ENCODE measurements at regions not wholly inside any gene's neighbourhood (a gene's known extent, or its start where the extent isn't known, plus 50 kb on each side); places are given as distances from the start of the nearest gene placed in this dataset.

DNA sequence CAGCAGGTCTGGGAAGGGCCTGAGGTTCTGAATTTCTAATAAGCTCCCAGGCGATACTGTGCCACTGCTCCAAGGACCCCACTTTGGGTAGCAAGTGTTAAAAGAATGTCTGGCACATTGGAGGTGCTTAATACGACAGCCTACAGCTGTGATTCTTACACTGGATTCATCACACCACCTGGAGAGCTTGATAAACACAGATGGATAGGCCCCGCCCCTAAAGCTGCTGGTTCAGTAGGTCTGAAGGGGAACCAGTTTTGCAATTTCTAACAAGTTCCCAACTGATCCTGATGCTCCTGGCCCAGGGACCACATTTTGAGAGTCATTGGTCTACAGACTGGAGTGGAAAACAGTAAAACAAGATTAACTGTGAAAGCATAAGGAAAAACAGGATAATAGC lies 124.8 kb upstream of the ST8SIA2 start (continued):
- TF ChIP-seq, protein P1, sequence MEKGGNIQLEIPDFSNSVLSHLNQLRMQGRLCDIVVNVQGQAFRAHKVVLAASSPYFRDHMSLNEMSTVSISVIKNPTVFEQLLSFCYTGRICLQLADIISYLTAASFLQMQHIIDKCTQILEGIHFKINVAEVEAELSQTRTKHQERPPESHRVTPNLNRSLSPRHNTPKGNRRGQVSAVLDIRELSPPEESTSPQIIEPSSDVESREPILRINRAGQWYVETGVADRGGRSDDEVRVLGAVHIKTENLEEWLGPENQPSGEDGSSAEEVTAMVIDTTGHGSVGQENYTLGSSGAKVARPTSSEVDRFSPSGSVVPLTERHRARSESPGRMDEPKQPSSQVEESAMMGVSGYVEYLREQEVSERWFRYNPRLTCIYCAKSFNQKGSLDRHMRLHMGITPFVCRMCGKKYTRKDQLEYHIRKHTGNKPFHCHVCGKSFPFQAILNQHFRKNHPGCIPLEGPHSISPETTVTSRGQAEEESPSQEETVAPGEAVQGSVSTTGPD (CRISPR knock-in tag; IDR thresholded peaks at IDR 0.05) = no peak
- TF ChIP-seq BCL6 (CRISPR knock-in tag; IDR thresholded peaks at IDR 0.05) = no peak
- no peak for TF ChIP-seq ZNF367 (CRISPR knock-in tag; IDR thresholded peaks at IDR 0.05; ENCODE audit: borderline replicate concordance)
- TF ChIP-seq, protein P2, sequence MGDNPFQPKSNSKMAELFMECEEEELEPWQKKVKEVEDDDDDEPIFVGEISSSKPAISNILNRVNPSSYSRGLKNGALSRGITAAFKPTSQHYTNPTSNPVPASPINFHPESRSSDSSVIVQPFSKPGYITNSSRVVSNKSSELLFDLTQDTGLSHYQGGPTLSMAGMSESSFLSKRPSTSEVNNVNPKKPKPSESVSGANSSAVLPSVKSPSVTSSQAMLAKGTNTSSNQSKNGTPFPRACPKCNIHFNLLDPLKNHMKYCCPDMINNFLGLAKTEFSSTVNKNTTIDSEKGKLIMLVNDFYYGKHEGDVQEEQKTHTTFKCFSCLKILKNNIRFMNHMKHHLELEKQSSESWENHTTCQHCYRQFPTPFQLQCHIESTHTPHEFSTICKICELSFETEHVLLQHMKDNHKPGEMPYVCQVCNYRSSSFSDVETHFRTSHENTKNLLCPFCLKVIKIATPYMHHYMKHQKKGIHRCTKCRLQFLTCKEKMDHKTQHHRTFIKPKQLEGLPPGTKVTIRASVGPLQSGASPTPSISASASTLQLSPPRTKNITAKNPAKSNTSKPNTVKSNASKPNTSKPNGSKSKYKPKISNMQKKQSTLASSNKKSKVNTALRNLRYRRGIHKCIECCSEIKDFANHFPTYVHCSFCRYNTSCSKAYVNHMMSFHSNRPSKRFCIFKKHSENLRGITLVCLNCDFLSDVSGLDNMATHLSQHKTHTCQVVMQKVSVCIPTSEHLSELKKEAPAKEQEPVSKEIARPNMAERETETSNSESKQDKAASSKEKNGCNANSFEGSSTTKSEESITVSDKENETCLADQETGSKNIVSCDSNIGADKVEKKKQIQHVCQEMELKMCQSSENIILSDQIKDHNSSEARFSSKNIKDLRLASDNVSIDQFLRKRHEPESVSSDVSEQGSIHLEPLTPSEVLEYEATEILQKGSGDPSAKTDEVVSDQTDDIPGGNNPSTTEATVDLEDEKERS (CRISPR knock-in tag; IDR thresholded peaks at IDR 0.05) = no peak
- TF ChIP-seq DMAP1 (CRISPR knock-in tag; IDR thresholded peaks at IDR 0.05) = no peak
- TF ChIP-seq SNRNP70 (IDR thresholded peaks at IDR 0.05; ENCODE audit: low read depth, low read length) = no peak
- TF ChIP-seq ZNF468 (CRISPR knock-in tag; IDR thresholded peaks at IDR 0.05) = no peak
- no peak for TF ChIP-seq ZNF670 (CRISPR knock-in tag; IDR thresholded peaks at IDR 0.05; ENCODE audit: borderline replicate concordance)
- TF ChIP-seq GATA4 (IDR thresholded peaks at IDR 0.05; ENCODE audit: borderline replicate concordance, low read depth) = no peak
- TF ChIP-seq SIN3A (IDR thresholded peaks at IDR 0.05; ENCODE audit: borderline replicate concordance, low read depth, low read length) = no peak
- TF ChIP-seq, protein P3, sequence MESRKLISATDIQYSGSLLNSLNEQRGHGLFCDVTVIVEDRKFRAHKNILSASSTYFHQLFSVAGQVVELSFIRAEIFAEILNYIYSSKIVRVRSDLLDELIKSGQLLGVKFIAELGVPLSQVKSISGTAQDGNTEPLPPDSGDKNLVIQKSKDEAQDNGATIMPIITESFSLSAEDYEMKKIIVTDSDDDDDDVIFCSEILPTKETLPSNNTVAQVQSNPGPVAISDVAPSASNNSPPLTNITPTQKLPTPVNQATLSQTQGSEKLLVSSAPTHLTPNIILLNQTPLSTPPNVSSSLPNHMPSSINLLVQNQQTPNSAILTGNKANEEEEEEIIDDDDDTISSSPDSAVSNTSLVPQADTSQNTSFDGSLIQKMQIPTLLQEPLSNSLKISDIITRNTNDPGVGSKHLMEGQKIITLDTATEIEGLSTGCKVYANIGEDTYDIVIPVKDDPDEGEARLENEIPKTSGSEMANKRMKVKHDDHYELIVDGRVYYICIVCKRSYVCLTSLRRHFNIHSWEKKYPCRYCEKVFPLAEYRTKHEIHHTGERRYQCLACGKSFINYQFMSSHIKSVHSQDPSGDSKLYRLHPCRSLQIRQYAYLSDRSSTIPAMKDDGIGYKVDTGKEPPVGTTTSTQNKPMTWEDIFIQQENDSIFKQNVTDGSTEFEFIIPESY (CRISPR knock-in tag; IDR thresholded peaks at IDR 0.05) = no peak
- TF ChIP-seq PCBP1 (IDR thresholded peaks at IDR 0.05; ENCODE audit: borderline replicate concordance, low read depth, low read length) = no peak

All from HepG2 (cell line).